WTC11 (cell line): ENCODE measurements at regions not wholly inside any gene's neighbourhood (a gene's known extent, or its start where the extent isn't known, plus 50 kb on each side); places are given as distances from the start of the nearest gene placed in this dataset.

ENCODE experiments used
- ATAC-seq: fragments of 200-7000 bp; cut with Tn5 transposase; 2 replicates; pipeline ENCODE4 v1.10.0; 2021; ENCODE audit warnings: mild to moderate bottlenecking, moderate library complexity
- CTCF ChIA-PET: fragments of 300-600 bp; sonication (Branson Sonifier 250); formaldehyde crosslinking; loops from one replicate; lab custom pipeline; 2021; ENCODE audit warnings: antibody characterized with exemption; lab: Charles Lee
- POLR2A ChIA-PET: fragments of 350-600 bp; sonication (Branson Sonifier 250); formaldehyde crosslinking; loops from one replicate; lab custom pipeline; 2021; ENCODE audit warnings: antibody characterized with exemption; lab: Charles Lee
- DNase-seq: peaks from one replicate; pipeline ENCODE4 v3.0.0; 2021; ENCODE audit warnings: low spot score
- H3K27ac Mint-ChIP-seq: 2 replicates; pipeline ENCODE4 v1.8.0; 2021; ENCODE audit warnings: mixed read lengths
- H3K27me3 Mint-ChIP-seq: 2 replicates; pipeline ENCODE4 v1.8.0; 2021; ENCODE audit warnings: low read depth, mild to moderate bottlenecking, moderate library complexity, mixed read lengths
- H3K36me3 Mint-ChIP-seq: 2 replicates; pipeline ENCODE4 v1.8.0; 2021; ENCODE audit warnings: mixed read lengths
- H3K4me1 Mint-ChIP-seq: 2 replicates; pipeline ENCODE4 v1.8.0; 2022; ENCODE audit warnings: mixed read lengths
- H3K4me3 Mint-ChIP-seq: 2 replicates; pipeline ENCODE4 v1.8.0; 2021; ENCODE audit warnings: mild to moderate bottlenecking, moderate library complexity, mixed read lengths
- H3K9me3 Mint-ChIP-seq: 2 replicates; pipeline ENCODE4 v1.8.0; 2021; ENCODE audit warnings: mixed read lengths
- AFF4 ChIP-seq: sonication (generic); formaldehyde crosslinking; IDR thresholded peaks from 2 replicates; pipeline ENCODE4 v1.8.1; 2023; ENCODE audit warnings: mild to moderate bottlenecking, missing genetic modification reagents, borderline replicate concordance
- CDX4 ChIP-seq: fragments of 250-450 bp; sonication (Bioruptor Pico); IDR thresholded peaks from 2 replicates; pipeline ENCODE4 v1.9.0; 2021; ENCODE audit warnings: moderate library complexity, mild to moderate bottlenecking, inconsistent platforms, borderline replicate concordance
- E2F4 ChIP-seq: sonication (generic); formaldehyde crosslinking; IDR thresholded peaks from 2 replicates; pipeline ENCODE4 v1.8.1; 2022; ENCODE audit warnings: low read depth, mild to moderate bottlenecking, moderate library complexity, missing genetic modification reagents, borderline replicate concordance
- EMX1 ChIP-seq: fragments of 250-450 bp; sonication (Bioruptor Pico); IDR thresholded peaks from 2 replicates; pipeline ENCODE4 v1.8.0; 2021; ENCODE audit warnings: mild to moderate bottlenecking
- FOXJ3 ChIP-seq: sonication (generic); formaldehyde crosslinking; IDR thresholded peaks from 2 replicates; pipeline ENCODE4 v1.9.0; 2021; ENCODE audit warnings: missing genetic modification reagents, mild to moderate bottlenecking, borderline replicate concordance
- HMGXB4 ChIP-seq: sonication (generic); formaldehyde crosslinking; IDR thresholded peaks from 2 replicates; pipeline ENCODE4 v1.8.1; 2023; ENCODE audit warnings: mild to moderate bottlenecking, moderate library complexity, missing genetic modification reagents
- KAT7 ChIP-seq: sonication (generic); formaldehyde crosslinking; IDR thresholded peaks from 2 replicates; pipeline ENCODE4 v1.8.1; 2023; ENCODE audit warnings: missing genetic modification reagents, mild to moderate bottlenecking, borderline replicate concordance
- MXD4 ChIP-seq: fragments of 250-450 bp; sonication (Bioruptor Pico); IDR thresholded peaks from 2 replicates; pipeline ENCODE4 v1.8.0; 2021; ENCODE audit warnings: mild to moderate bottlenecking, moderate library complexity, borderline replicate concordance
- PRDM15 ChIP-seq: sonication (generic); formaldehyde crosslinking; IDR thresholded peaks from 2 replicates; pipeline ENCODE4 v1.8.0; 2022; ENCODE audit warnings: missing genetic modification reagents
- PREB ChIP-seq: sonication (generic); formaldehyde crosslinking; IDR thresholded peaks from 2 replicates; pipeline ENCODE4 v1.8.1; 2022; ENCODE audit warnings: mild to moderate bottlenecking, missing genetic modification reagents, moderate library complexity, borderline replicate concordance
- TEAD4 ChIP-seq: sonication (generic); formaldehyde crosslinking; IDR thresholded peaks from 2 replicates; pipeline ENCODE4 v1.8.0; 2022; ENCODE audit warnings: mild to moderate bottlenecking, missing genetic modification reagents
- ZBTB21 ChIP-seq: sonication (generic); formaldehyde crosslinking; IDR thresholded peaks from 2 replicates; pipeline ENCODE4 v1.8.1; 2023; ENCODE audit warnings: mild to moderate bottlenecking, missing genetic modification reagents, borderline replicate concordance
- ZBTB43 ChIP-seq: sonication (generic); formaldehyde crosslinking; IDR thresholded peaks from 2 replicates; pipeline ENCODE4 v1.8.1; 2023; ENCODE audit warnings: mild to moderate bottlenecking, missing genetic modification reagents
- ZNF317 ChIP-seq: sonication (generic); formaldehyde crosslinking; IDR thresholded peaks from 2 replicates; pipeline ENCODE4 v1.8.1; 2023; ENCODE audit warnings: low read depth, mild to moderate bottlenecking, moderate library complexity, missing genetic modification reagents, borderline replicate concordance
- ZNF396 ChIP-seq: fragments of 250-450 bp; sonication (Bioruptor Pico); IDR thresholded peaks from 2 replicates; pipeline ENCODE4 v1.8.0; 2021; ENCODE audit warnings: mild to moderate bottlenecking, moderate library complexity, borderline replicate concordance

GRCh38 chr9:29038332-29038731 is 1465.1 kb upstream of the C9orf72 start:
- Mint-ChIP-seq H3K4me3 (no peak overlapping the region), H3K36me3 (no peaks in the 10 kb centered on the region), H3K9me3 (no peaks in the 10 kb centered on the region), H3K4me1 (peaks cover 8% of the 10 kb centered on the region), H3K27me3 (no peaks in the 10 kb centered on the region), H3K27ac (no peak overlapping the region)
- no peak for ATAC-seq
- TF ChIP-seq E2F4 (CRISPR knock-in tag) (no peak), PREB (CRISPR knock-in tag) (no peak), ZBTB43 (CRISPR knock-in tag) (no peak), EMX1 (no peak), MXD4 (CRISPR knock-in tag) (no peak), ZNF396 (CRISPR knock-in tag) (no peak), AFF4 (CRISPR knock-in tag) (no peak), TEAD4 (CRISPR knock-in tag) (no peak), CDX4 (CRISPR knock-in tag) (no peak), ZBTB21 (CRISPR knock-in tag) (no peak), ZNF317 (CRISPR knock-in tag) (no peak), KAT7 (CRISPR knock-in tag) (no peak), HMGXB4 (no peak), PRDM15 (CRISPR knock-in tag) (no peak), FOXJ3 (CRISPR knock-in tag) (no peak)
- ChIA-PET POLR2A (no interaction called here), CTCF (no interaction called here)
- DNase-seq = no peak
